GM12878 (cell line): ENCODE measurements at regions not wholly inside any gene's neighbourhood (a gene's known extent, or its start where the extent isn't known, plus 50 kb on each side); places are given as distances from the start of the nearest gene placed in this dataset.

Experiments
- ATF2 ChIP-seq: IDR thresholded peaks from 2 replicates; pipeline ENCODE4 v1.6.1; 2012; ENCODE audit warnings: low read length, inconsistent platforms
- CTCF ChIP-seq, 3 experiments: IDR thresholded peaks in 2 of 3; conservative IDR thresholded peaks in 1 of 3; 2 replicates each; pipeline ENCODE4 v1.5.1; 2011; ENCODE audit warnings: low read depth in 3 of 3, low read length in 3 of 3, mild to moderate bottlenecking in 3 of 3, control low read depth in 2 of 3, moderate library complexity in 2 of 3, inconsistent platforms in 1 of 3, mixed read lengths in 1 of 3; ENCODE audit not compliant: control insufficient read depth in 2 of 3, insufficient read depth in 1 of 3; ENCODE audit errors: extremely low read depth in 1 of 3
- EZH2 ChIP-seq: IDR thresholded peaks from 2 replicates; pipeline ENCODE4 v1.6.1; 2012; ENCODE audit warnings: low read depth, mild to moderate bottlenecking, control low read depth, inconsistent platforms, low read length, borderline replicate concordance; ENCODE audit not compliant: control insufficient read depth
- FOXK2 ChIP-seq: fragments of 450-650 bp; IDR thresholded peaks from 2 replicates; pipeline ENCODE4 v1.6.1; 2017; ENCODE audit warnings: mild to moderate bottlenecking, moderate library complexity
- HDAC2 ChIP-seq: fragments of 200-600 bp; sonication (generic); IDR thresholded peaks from 2 replicates; pipeline ENCODE4 v1.6.1; 2017
- KDM1A ChIP-seq: fragments of 200-600 bp; sonication (generic); IDR thresholded peaks from 2 replicates; pipeline ENCODE4 v1.6.1; 2016; ENCODE audit warnings: borderline replicate concordance
- MYC ChIP-seq: IDR thresholded peaks from 2 replicates; pipeline ENCODE4 v1.6.1; 2011; ENCODE audit warnings: mild to moderate bottlenecking, low read length, moderate library complexity, inconsistent platforms; ENCODE audit not compliant: insufficient read depth, insufficient replicate concordance, insufficient read length, severe bottlenecking
- POLR2A ChIP-seq: IDR thresholded peaks from 2 replicates; pipeline ENCODE4 v1.6.1; 2011; ENCODE audit warnings: low read depth, mild to moderate bottlenecking, low read length
- TCF7 ChIP-seq: IDR thresholded peaks from 2 replicates; pipeline ENCODE4 v1.6.1; 2014; ENCODE audit warnings: antibody characterized with exemption, borderline replicate concordance
- TF ChIP-seq, protein P1 (sequence below): fragments of 450-650 bp; conservative IDR thresholded peaks from 2 replicates; pipeline ENCODE4 v1.6.1; 2017; ENCODE audit warnings: mild to moderate bottlenecking, moderate library complexity
- TF ChIP-seq, protein P2 (sequence below): fragments of 450-650 bp; IDR thresholded peaks from 2 replicates; pipeline ENCODE4 v1.6.1; 2014; ENCODE audit warnings: mild to moderate bottlenecking

GRCh38 chr10:100654782-100655325 is 90.5 kb upstream of the PAX2 start:
- TF ChIP-seq EZH2 (0 out of 2 replicates have a peak, but pooled peaks have one; percentile 53), ATF2 (no peak), MYC (no peak), POLR2A (peak; percentile 19; the same call in 1 of the 2 replicates), HDAC2 (no peak), CTCF (IDR thresholded peaks at IDR 0.05 in 2 of 3, conservative IDR thresholded peaks at IDR 0.05 in 1 of 3; ENCODE audit: control insufficient read depth in 2 of 3, extremely low read depth in 1 of 3, insufficient read depth in 1 of 3, low read depth in 3 of 3, low read length in 3 of 3) (no peak), KDM1A (no peak), FOXK2 (no peak), TCF7 (no peak)
- TF ChIP-seq, protein P1, sequence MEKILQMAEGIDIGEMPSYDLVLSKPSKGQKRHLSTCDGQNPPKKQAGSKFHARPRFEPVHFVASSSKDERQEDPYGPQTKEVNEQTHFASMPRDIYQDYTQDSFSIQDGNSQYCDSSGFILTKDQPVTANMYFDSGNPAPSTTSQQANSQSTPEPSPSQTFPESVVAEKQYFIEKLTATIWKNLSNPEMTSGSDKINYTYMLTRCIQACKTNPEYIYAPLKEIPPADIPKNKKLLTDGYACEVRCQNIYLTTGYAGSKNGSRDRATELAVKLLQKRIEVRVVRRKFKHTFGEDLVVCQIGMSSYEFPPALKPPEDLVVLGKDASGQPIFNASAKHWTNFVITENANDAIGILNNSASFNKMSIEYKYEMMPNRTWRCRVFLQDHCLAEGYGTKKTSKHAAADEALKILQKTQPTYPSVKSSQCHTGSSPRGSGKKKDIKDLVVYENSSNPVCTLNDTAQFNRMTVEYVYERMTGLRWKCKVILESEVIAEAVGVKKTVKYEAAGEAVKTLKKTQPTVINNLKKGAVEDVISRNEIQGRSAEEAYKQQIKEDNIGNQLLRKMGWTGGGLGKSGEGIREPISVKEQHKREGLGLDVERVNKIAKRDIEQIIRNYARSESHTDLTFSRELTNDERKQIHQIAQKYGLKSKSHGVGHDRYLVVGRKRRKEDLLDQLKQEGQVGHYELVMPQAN: no peak
- TF ChIP-seq, protein P2, sequence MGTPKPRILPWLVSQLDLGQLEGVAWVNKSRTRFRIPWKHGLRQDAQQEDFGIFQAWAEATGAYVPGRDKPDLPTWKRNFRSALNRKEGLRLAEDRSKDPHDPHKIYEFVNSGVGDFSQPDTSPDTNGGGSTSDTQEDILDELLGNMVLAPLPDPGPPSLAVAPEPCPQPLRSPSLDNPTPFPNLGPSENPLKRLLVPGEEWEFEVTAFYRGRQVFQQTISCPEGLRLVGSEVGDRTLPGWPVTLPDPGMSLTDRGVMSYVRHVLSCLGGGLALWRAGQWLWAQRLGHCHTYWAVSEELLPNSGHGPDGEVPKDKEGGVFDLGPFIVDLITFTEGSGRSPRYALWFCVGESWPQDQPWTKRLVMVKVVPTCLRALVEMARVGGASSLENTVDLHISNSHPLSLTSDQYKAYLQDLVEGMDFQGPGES: no peak
